Umbilical cord (tissue), 1 donor: ENCODE measurements at regions not wholly inside any gene's neighbourhood (a gene's known extent, or its start where the extent isn't known, plus 50 kb on each side); places are given as distances from the start of the nearest gene placed in this dataset.
"Not testable (repeated sequence)": the region's sequence is repeated elsewhere in the genome, so short reads cannot be mapped to it uniquely, and the experiment has no call there.

Experiments
- DNase-seq: peaks from one replicate; pipeline ENCODE4 v3.0.0-alpha.2; 2015; ENCODE audit warnings: low spot score

GRCh38 chr9:106752581-106752980 is 110.4 kb upstream of the ZNF462 start:
- DNase-seq = no peak

DNA sequence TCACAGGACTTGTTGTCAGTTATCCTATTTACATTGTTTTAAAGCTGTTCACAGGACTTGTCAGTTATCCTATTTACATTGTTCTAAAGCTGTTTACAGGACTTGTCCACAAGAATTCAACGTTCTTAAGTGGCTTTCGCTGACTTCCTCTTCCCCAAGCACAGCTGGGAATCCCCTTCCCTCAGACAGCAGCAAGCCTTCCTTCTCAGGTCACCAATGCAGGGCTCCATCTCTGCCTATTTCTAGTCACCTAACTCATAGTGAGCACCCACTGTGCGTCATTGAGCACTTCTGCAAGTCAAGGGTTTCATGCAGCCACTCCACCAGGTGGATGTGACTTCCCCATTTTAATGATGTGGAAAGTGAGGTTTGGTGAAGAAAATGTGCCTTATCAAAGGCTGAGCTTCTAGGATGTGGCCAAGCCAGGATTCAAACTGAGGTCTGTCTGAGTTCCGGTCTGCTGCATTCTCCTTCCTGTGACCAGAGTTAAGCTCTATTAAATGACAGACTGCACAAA is 109.8 kb upstream of the ZNF462 start:
- no peak for DNase-seq

GRCh38 chr9:106755736-106756135 is 107.2 kb upstream of the ZNF462 start:
- no peak for DNase-seq

GRCh38 chr9:106757514-106757913 is 105.5 kb upstream of the ZNF462 start:
- no peak for DNase-seq

DNA sequence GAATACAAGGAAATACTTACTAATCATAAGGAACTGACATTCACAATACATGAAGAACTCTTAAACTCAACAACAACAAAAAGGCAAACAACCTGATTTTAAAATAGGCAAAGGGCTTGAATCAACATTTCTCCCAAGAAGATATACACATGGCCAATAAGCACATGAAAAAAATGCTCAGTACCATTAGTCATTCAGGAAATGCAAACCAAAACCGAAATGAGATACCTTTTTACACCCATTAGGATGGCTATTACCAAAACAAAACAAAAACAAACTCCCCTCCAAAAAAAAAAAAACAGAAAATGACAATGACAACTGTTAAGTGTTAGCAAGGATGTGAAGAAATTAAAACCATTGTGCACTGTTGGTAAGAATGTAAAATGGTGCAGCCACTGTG is 104.1 kb upstream of the ZNF462 start:
- no peak for DNase-seq

DNA sequence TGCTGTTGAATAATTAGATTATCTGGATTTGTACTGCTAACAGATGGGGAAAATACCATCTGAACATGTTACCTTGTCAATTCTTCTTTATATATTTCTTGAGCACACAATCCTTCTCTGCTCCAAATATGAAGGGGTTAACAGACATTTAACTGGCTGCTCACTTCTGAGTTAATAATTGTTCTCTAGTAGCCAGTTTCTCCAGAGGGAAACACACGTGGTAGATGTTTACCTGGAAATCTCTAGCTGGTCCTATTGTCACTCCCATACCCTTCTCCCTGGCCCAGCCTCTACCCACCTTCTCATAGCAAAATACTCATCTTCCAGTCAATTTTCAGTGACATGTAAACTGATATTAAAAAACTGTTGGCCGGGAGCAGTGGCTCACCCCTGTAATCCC is 101.5 kb upstream of the ZNF462 start:
- DNase-seq = no peak

DNA sequence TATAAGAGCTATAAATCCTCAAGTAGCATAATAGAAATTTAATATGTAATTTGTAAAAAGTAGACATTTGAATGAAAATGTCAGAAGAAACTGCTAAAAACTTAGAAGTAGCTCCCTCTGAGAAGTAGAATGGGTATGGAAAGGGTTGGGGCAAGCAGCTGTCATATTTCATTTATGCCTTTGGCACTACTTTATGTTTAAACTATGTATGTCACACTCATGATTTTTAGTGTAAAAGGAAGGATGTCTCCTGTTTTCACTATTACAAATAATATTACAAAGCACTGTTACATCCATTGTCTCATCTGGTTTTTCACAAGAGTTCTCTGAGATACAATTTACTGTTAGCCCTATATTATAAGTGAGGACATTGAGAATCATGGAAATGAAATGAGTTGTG is 96.3 kb upstream of the ZNF462 start:
- no peak for DNase-seq

GRCh38 chr9:106769331-106769730 is 93.6 kb upstream of the ZNF462 start:
- no peak for DNase-seq

- no peak for DNase-seq
These were observed 91.4 kb upstream of the ZNF462 start for GRCh38 chr9:106771608-106772007.

DNA sequence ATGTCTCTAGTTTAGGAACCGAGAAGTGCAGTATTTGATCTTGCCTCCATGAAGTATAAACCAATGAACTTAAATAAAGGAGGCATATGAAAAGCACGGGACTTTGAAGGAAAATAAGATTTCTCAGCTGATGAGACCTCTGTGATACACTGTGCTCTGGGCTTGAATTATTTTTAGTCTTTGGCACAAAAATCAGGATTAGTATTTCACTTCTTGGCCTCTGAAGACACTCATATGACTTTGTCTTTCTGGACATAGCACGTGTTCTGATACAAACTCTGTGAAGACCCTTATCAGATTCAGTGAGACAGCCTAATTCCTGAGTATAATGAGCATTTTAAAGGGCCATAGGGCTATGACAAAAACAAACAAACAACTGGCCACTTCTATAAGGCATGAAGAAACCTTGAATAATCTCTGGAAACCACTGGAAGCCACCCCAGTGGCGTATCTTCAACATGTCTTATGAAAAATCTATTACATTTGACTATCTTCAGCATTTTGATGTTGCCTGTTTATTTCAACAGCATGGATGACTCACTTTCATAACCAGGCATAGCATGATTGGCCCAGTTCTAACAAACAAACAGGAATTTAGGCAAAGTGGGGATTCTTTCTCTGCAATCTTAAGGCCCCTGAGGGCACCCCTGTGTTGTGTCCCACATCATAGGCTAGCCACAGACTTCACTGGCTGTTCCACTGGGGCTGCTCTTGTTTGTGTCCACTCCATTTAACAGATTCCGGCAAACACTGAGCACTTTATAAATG is 90.3 kb upstream of the ZNF462 start:
- no peak for DNase-seq

GRCh38 chr9:106773750-106774149 is 89.2 kb upstream of the ZNF462 start:
- DNase-seq = no peak

DNA sequence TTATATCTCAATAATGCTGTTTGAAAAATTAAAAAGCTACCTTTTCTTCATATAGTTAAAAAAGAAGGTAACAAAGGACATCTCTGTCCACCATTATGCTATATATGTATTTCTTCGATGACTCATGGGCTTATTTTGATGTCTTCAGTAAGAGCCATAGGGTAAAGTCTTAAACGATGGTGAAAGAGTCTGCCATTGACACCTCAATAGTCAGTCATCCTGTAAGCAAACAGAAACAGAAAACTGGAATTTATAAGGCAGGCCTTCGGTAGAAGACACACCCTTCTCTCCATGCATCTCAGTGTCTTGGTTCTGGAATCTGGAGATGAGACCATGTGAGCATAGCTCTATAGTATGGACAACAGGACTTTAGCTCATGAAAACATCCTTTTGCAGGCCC is 87.0 kb upstream of the ZNF462 start:
- DNase-seq = no peak

DNA sequence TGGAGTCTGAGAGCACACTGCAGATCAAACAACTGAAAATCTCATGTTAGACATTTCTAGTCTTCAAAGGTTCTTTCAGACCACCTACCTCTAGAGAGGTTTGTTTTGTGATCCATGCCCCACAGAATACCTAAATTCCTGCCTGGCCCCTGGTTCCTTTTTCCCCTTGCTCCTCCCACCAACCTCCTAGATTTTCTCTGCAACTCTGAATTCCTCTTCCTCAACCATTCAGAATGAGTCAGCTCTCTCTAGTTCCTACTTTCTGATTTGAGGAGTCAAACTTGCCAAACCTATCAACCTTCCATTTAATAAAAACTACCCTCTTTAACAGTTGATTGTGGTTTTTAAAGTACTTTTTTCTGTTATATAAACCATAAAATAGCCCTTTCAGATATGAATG is 83.2 kb upstream of the ZNF462 start:
- DNase-seq = no peak

- DNase-seq = no peak
These were observed 79.8 kb upstream of the ZNF462 start for GRCh38 chr9:106783121-106783520.

- DNase-seq = peak; percentile 12
These were observed 78.9 kb upstream of the ZNF462 start for GRCh38 chr9:106784076-106784475.

DNA sequence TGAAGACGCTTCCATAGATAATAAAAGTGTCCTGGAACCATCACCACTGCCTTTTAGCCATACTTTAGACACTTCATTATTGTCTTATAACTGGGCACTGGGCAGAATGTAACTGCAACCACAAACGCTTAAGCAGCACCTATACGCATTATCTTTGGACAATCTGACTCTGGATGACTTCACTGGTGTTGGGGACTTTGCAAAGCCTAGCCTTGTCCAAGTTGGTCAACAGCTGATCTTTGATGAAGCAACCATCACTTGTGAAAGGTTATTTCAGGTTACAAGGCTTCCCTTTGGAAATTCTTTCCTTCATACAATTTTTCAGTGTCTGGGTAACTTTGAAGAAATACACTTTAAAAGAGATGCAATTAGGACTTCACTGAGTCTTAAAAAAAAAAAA is 77.8 kb upstream of the ZNF462 start:
- no peak for DNase-seq

DNA sequence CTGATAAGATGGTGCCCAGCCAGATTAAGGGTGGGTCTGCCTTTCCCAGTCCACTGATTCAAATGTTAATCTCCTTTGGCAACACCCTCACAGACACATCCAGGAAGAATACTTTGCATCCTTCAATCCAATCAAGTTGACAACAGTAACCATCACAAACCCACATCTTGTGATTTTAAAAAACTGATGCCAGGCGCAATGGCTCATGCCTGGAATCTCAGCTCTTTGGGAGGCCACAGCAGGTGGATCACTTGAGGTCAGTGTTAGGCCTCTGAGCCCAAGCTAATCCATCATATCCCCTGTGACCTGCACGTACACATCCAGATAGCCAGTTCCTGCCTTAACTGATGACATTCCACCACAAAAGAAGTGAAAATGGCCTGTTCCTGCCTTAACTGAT is 74.9 kb upstream of the ZNF462 start:
- DNase-seq = not testable (repeated sequence)

DNA sequence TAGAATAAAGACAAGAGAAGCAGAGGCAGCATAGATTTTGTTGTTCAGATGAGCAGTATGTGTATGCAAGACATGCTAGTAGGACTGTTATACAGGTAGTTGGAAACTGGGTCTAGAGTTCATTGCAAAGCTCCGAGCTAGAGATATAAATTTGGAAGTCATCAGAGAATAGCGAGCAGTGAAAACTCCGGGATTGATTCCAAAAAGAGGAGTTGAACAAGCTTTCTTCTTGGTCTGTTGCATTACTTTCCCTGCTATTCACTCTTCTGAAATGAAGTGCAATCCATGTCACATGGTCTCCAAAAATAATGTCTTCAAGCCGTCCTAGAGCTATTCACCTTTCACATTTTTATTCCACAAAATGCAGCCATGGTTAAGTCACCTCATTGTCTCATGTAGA is 67.9 kb upstream of the ZNF462 start:
- DNase-seq = no peak

DNA sequence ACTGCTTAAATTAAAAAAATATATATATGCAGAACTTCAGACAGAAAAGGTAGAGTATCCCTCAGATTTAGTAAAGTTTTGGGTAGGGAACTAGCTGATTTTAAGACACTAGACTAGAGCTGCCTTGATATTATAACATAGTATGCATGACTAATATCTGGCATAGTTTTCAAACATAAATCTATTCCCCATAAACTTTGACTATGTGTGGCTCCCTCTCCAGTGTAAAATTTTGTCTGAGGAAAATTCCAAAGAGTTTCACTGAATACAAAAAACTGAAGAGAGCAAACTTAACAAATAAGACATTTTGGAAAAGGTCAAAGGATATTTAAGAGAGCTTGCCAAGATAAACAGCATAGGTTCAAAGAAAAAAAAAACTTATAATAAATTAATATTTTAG is 66.2 kb upstream of the ZNF462 start:
- DNase-seq = peak; percentile 47

GRCh38 chr9:106797299-106797698 is 65.7 kb upstream of the ZNF462 start:
- no peak for DNase-seq

DNA sequence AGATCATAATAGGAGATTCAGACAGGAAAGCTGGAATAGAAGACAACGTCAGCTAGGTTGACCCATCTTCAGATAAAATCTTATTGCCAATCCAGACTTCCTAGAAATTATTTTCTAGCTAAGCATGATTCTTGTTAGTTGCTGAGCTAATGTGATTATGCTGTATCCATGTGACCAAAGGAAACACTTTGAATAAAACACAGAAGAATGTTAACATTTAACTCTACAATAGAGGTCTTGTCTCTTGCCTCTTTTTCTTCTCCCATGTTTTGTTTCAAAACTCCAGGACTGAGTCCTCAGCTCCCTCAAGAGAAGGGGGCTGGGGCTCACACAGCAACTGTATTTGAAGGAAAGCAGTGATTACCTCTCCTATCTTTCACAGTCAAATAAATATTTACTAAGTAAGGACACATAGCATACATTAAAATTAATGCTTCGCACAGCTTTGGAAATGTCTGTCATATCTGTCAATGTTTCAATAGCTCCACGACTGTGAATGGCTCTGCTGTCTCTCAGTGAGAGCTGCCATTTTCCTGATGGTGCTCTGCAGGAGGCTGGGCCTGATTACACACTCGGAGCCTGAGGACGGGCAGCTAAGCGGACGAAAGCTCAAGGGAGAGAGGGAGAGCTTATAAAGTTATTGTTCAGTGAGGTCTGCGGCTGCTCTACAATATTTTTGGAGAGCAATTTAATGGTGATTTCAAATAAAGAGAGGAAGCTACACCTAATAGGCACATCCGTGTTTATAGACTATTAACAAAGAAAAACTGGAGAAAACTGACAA is 64.8 kb upstream of the ZNF462 start:
- DNase-seq = no peak

- DNase-seq = peak; percentile 40
These were observed 63.8 kb upstream of the ZNF462 start for GRCh38 chr9:106799152-106799551.

- DNase-seq = peak; percentile 18
These were observed 62.2 kb upstream of the ZNF462 start for GRCh38 chr9:106800701-106801270.
